K562 (cell line): ENCODE measurements at regions not wholly inside any gene's neighbourhood (a gene's known extent, or its start where the extent isn't known, plus 50 kb on each side); places are given as distances from the start of the nearest gene placed in this dataset.

ENCODE experiments used
- ATAC-seq: fragments of 200-7000 bp; cut with Tn5 transposase; 3 replicates; pipeline ENCODE4 v1.9.1; 2020; ENCODE audit warnings: moderate library complexity
- BruUV-seq: library from RNA; stranded (reverse); fragments of 400-500 nt; replicated peaks from 2 replicates; lab custom pipeline; 2021; lab: Mats Ljungman, UMichigan
- CTCF ChIA-PET: fragments of 300-600 bp; formaldehyde crosslinking; extraction: SDS; loops from one replicate; lab custom pipeline; 2021; ENCODE audit warnings: low intra/inter-chr PET ratio; lab: Yijun Ruan, JAX
- POLR2A ChIA-PET: fragments of 300-600, 350-650 bp; sonication (Branson Sonifier 250); formaldehyde crosslinking; extraction: SDS; loops from one replicate; lab custom pipeline; 2021; ENCODE audit warnings: antibody characterized with exemption, inconsistent platforms; lab: Yijun Ruan, JAX
- DNase-seq, 4 experiments: peaks; one replicate each; pipeline versions ENCODE4 v3.0.0 to v3.0.0-alpha.2; 2011 to 2018; ENCODE audit warnings: low spot score in 3 of 4, mixed read lengths in 3 of 4; ENCODE audit errors: extremely low read depth in 1 of 4
- FAIRE-seq: peaks from 2 replicates; lab custom pipeline; 2011; peaks lifted over from hg19 to GRCh38; lab: Jason Lieb, UNC
- H2AFZ ChIP-seq: 2 replicates; pipeline ENCODE4 v1.6.0; 2011; ENCODE audit warnings: low read depth, low read length, control low read depth, inconsistent platforms
- H3K27ac ChIP-seq: fragments of 200-600 bp; 3 replicates; pipeline ENCODE4 v1.8.0; 2011; ENCODE audit warnings: low read depth, mild to moderate bottlenecking, control low read depth, inconsistent platforms, low read length, moderate library complexity, mixed read lengths; ENCODE audit errors: extremely low read depth
- H3K27me3 ChIP-seq, 2 experiments: fragments of 300-600 bp in 1 of 2; 2 replicates in 1 of 2; 3 replicates in 1 of 2; pipeline versions ENCODE4 v1.6.0 to v1.8.0; 2011; ENCODE audit warnings: inconsistent platforms in 2 of 2, low read length in 2 of 2, mild to moderate bottlenecking in 1 of 2, mixed read lengths in 1 of 2, moderate library complexity in 1 of 2; ENCODE audit not compliant: control insufficient read depth in 2 of 2, insufficient read depth in 2 of 2
- H3K36me3 ChIP-seq: fragments of 300-600 bp; 3 replicates; pipeline ENCODE4 v1.8.0; 2011; ENCODE audit warnings: mild to moderate bottlenecking, low read length, inconsistent platforms; ENCODE audit not compliant: control insufficient read depth, insufficient read depth
- H3K4me1 ChIP-seq, 2 experiments: fragments of 200-600 bp in 1 of 2; replicated peaks in 1 of 2; 2 replicates in 1 of 2; 3 replicates in 1 of 2; pipeline versions ENCODE4 v1.5.1 to v1.8.0; 2011; ENCODE audit warnings: inconsistent platforms in 2 of 2, low read length in 2 of 2, mild to moderate bottlenecking in 1 of 2, mixed read lengths in 1 of 2, moderate library complexity in 1 of 2; ENCODE audit not compliant: control insufficient read depth in 2 of 2, insufficient read depth in 2 of 2
- H3K4me2 ChIP-seq: 2 replicates; pipeline ENCODE4 v1.6.1; 2011; ENCODE audit warnings: low read length, control low read depth, inconsistent platforms, mixed read lengths; ENCODE audit not compliant: insufficient read depth
- H3K4me3 ChIP-seq: fragments of 200-600 bp; sonication (generic), shearing (Covaris generic); 2 replicates; pipeline ENCODE4 v1.5.1; 2016; ENCODE audit warnings: control low read depth, inconsistent platforms
- H3K79me2 ChIP-seq: fragments of 200-600 bp; 3 replicates; pipeline ENCODE4 v1.8.0; 2011; ENCODE audit warnings: low read length, inconsistent platforms; ENCODE audit not compliant: control insufficient read depth, insufficient read depth
- H3K9ac ChIP-seq, 2 experiments: 2 replicates each; pipeline versions ENCODE4 v1.6.0 to v1.6.1; 2011; ENCODE audit warnings: low read depth in 2 of 2, low read length in 2 of 2, control low read depth in 1 of 2, inconsistent platforms in 1 of 2, mild to moderate bottlenecking in 1 of 2, mixed read lengths in 1 of 2; ENCODE audit not compliant: insufficient read depth in 1 of 2
- H3K9me1 ChIP-seq: one replicate; pipeline ENCODE4 v1.6.0; 2011; ENCODE audit warnings: inconsistent platforms, mild to moderate bottlenecking, low read length, moderate library complexity; ENCODE audit not compliant: control insufficient read depth, insufficient read depth
- H3K9me3 ChIP-seq: replicated peaks from 2 replicates; pipeline ENCODE4 v1.5.1; 2011; ENCODE audit warnings: low read depth, low read length, inconsistent platforms; ENCODE audit not compliant: control insufficient read depth, insufficient read depth
- H4K20me1 ChIP-seq: replicated peaks from 2 replicates; pipeline ENCODE4 v1.6.1; 2011; ENCODE audit warnings: low read length, inconsistent platforms, mixed read lengths; ENCODE audit not compliant: control insufficient read depth, insufficient read depth
- ATF7 ChIP-seq: fragments of 450-650 bp; IDR thresholded peaks from 2 replicates; pipeline ENCODE4 v1.7.1; 2014; ENCODE audit warnings: mild to moderate bottlenecking, moderate library complexity
- CREB3 ChIP-seq: fragments of 450-650 bp; conservative IDR thresholded peaks from 2 replicates; pipeline ENCODE4 v1.6.1; 2016; ENCODE audit warnings: missing genetic modification characterization, low read depth, mild to moderate bottlenecking, missing compliant biosample characterization, moderate library complexity
- CREM ChIP-seq: IDR thresholded peaks from 2 replicates; pipeline ENCODE4 v1.6.1; 2014; ENCODE audit warnings: antibody characterized with exemption, low read depth
- DMBX1 ChIP-seq: fragments of 250-450 bp; sonication (Bioruptor Pico); IDR thresholded peaks from 2 replicates; pipeline ENCODE4 v1.8.0; 2022; ENCODE audit warnings: inconsistent platforms, mild to moderate bottlenecking, moderate library complexity, borderline replicate concordance
- FIP1L1 ChIP-seq: fragments of 200-400 bp; formaldehyde crosslinking; IDR thresholded peaks from 2 replicates; pipeline ENCODE4 v1.6.1; 2018; ENCODE audit warnings: mild to moderate bottlenecking, low read depth, low read length; ENCODE audit not compliant: poor library complexity, severe bottlenecking
- GATA2 ChIP-seq: sonication (generic); formaldehyde crosslinking; IDR thresholded peaks from 2 replicates; pipeline ENCODE4 v1.4.0; 2020; ENCODE audit warnings: mild to moderate bottlenecking, missing genetic modification reagents
- HINFP ChIP-seq: fragments of 450-650 bp; conservative IDR thresholded peaks from 2 replicates; pipeline ENCODE4 v1.6.1; 2016; ENCODE audit warnings: missing genetic modification characterization, low read depth, mild to moderate bottlenecking, control low read depth, missing compliant biosample characterization
- HMGXB4 ChIP-seq: sonication (generic); formaldehyde crosslinking; IDR thresholded peaks from 2 replicates; pipeline ENCODE4 v1.8.1; 2023; ENCODE audit warnings: mild to moderate bottlenecking, missing genetic modification reagents
- JUND ChIP-seq, 2 experiments: IDR thresholded peaks; 2 replicates in 1 of 2; 3 replicates in 1 of 2; pipeline ENCODE4 v1.6.1; 2011; ENCODE audit warnings: borderline replicate concordance in 2 of 2, low read depth in 2 of 2, low read length in 2 of 2, improper control_type of control experiment in 1 of 2, missing biosample characterization in 1 of 2, missing genetic modification characterization in 1 of 2, missing genetic modification reagents in 1 of 2
- NONO ChIP-seq, 2 experiments: fragments of 200-400 bp in 1 of 2; fragments of 450-650 bp in 1 of 2; formaldehyde crosslinking in 1 of 2; IDR thresholded peaks; 2 replicates each; pipeline ENCODE4 v1.6.1; 2017; ENCODE audit warnings: low read depth in 2 of 2, mild to moderate bottlenecking in 2 of 2, moderate library complexity in 2 of 2, low read length in 1 of 2
- POLR2G ChIP-seq: fragments of 200-400 bp; formaldehyde crosslinking; IDR thresholded peaks from 2 replicates; pipeline ENCODE4 v1.6.1; 2017; ENCODE audit warnings: low read depth, mild to moderate bottlenecking, antibody characterized with exemption, low read length, moderate library complexity
- RNF2 ChIP-seq: sonication (generic); IDR thresholded peaks from 2 replicates; pipeline ENCODE4 v1.6.1; 2016
- SMARCC2 ChIP-seq: fragments of 450-650 bp; IDR thresholded peaks from 2 replicates; pipeline ENCODE4 v1.6.1; 2017; ENCODE audit warnings: antibody characterized with exemption, moderate library complexity, mild to moderate bottlenecking, low read depth
- SNAPC5 ChIP-seq: fragments of 250-450 bp; sonication (Bioruptor Pico); IDR thresholded peaks from 2 replicates; pipeline ENCODE4 v1.8.0; 2021; ENCODE audit warnings: moderate library complexity, mild to moderate bottlenecking, inconsistent platforms
- ZBED1 ChIP-seq: IDR thresholded peaks from 2 replicates; pipeline ENCODE4 v1.6.1; 2014
- ZNF280B ChIP-seq: fragments of 250-450 bp; sonication (Bioruptor Pico); IDR thresholded peaks from 2 replicates; pipeline ENCODE4 v1.5.1; 2021; ENCODE audit warnings: mild to moderate bottlenecking
- ZNF79 ChIP-seq: fragments of 250-450 bp; sonication (Bioruptor Pico); IDR thresholded peaks from 2 replicates; pipeline ENCODE4 v1.4.0; 2020; ENCODE audit warnings: low read depth, mild to moderate bottlenecking, moderate library complexity
- WGBS: fragments of 100-300 bp; shearing (Covaris generic); methylation state at CpG from one replicate; pipeline ENCODE4 v1.1.6; 2016; ENCODE audit warnings: low coverage, mixed read lengths; ENCODE audit not compliant: insufficient coverage; ENCODE audit errors: missing lambda C conversion rate; 5-methylcytosine and 5-hydroxymethylcytosine counted together
- in situ Hi-C: fragments of 300-500 bp; cut with MboI; formaldehyde crosslinking; loops from 4 replicates; pipeline ENCODE4 v1.15.0; 2018; ENCODE audit warnings: inconsistent platforms, mixed read lengths
- intact Hi-C: fragments of 100-400 bp; cut with micrococcal nuclease; formaldehyde crosslinking; loops from 2 replicates; pipeline ENCODE4 v1.14.2; 2022

DNA sequence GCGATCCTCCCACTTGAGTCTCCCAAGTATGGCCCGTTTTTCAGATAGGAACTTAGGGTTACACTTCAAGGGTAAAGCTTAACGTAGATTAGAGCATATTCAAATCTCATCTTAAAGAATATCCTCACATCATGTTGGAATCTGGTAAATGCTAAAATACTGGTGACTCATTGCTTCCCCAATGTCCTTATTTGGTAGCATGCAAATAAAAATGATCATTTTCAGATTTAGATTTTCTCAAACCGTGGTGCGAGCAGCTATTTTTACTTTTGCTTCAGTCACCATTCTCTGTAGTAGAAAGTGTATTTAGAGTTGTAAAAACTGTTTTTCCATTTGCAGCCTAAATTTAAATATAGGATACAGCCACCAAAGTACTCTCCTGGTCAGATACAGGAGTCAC, 101.5 kb upstream of the MAML3 start:
- H3K27ac ChIP-seq: no peak overlapping the region
- FAIRE-seq: no peak
- TF ChIP-seq ZNF280B (no peak), DMBX1 (CRISPR knock-in tag) (no peak), SNAPC5 (CRISPR knock-in tag) (no peak), SMARCC2 (no peak), ATF7 (no peak), CREB3 (no peak), HINFP (tag) (no peak), ZBED1 (no peak), ZNF79 (CRISPR knock-in tag) (no peak), POLR2G (no peak), JUND (IDR thresholded peaks at IDR 0.05; ENCODE audit: borderline replicate concordance, low read depth, low read length) (no peak), JUND (tag; IDR thresholded peaks at IDR 0.05; ENCODE audit: borderline replicate concordance, low read depth, low read length) (no peak), CREM (no peak), HMGXB4 (CRISPR knock-in tag) (no peak), GATA2 (CRISPR knock-in tag) (no peak), NONO (IDR thresholded peaks at IDR 0.05; ENCODE audit: low read depth in 2 of 2, low read length in 1 of 2) (no peak), RNF2 (no peak), FIP1L1 (no peak)

More for the DNA sequence above, 101.5 kb upstream of the MAML3 start:
- no peak overlapping the region for H3K4me3 ChIP-seq
- DNase-seq (no peak), ATAC-seq (no peak)
- no peaks in the 10 kb centered on the region for H3K79me2 ChIP-seq
- H3K4me2 ChIP-seq: no peak overlapping the region
- CTCF ChIA-PET: no interaction called here
- no peak overlapping the region for H2AFZ ChIP-seq
- H4K20me1 ChIP-seq: no peaks in the 10 kb centered on the region
- no TSS peak for BruUV-seq
- POLR2A ChIA-PET: no interaction called here
- H3K27me3 ChIP-seq: peaks cover 0 to 21% of the 10 kb centered on the region in 2 experiments; a peak in 2 of 5 replicates
- 2% methylated on average over 5 of the region's 5 CpGs for whole genome bisulfite sequencing
- intact Hi-C loops (loop anchor here (10.0 kb wide), 1 partner anchor 501 kb away; no protein-coding TSS in a partner anchor), in situ Hi-C loops (loop anchor here (10.0 kb wide), 1 partner anchor 221 kb away; no protein-coding TSS in a partner anchor)
- H3K36me3 ChIP-seq: no peaks in the 10 kb centered on the region
- H3K4me1 ChIP-seq: peaks cover 0 to 9% of the 10 kb centered on the region in 2 experiments; a peak in 2 of 5 replicates
- H3K9ac ChIP-seq: no peak overlapping the region
- H3K9me1 ChIP-seq: no peaks in the 10 kb centered on the region
- no peaks in the 10 kb centered on the region for H3K9me3 ChIP-seq
